Left ventricle myocardium superior (tissue), 1 donor: ENCODE measurements at regions not wholly inside any gene's neighbourhood (a gene's known extent, or its start where the extent isn't known, plus 50 kb on each side); places are given as distances from the start of the nearest gene placed in this dataset.
A peak's percentile ranks its signal among the peaks of the same experiment; 100 is the strongest.

Experiments
- ATAC-seq: fragments of 200-7000 bp; cut with Tn5 transposase; one replicate; pipeline ENCODE4 v1.9.1; 2020; ENCODE audit warnings: mild to moderate bottlenecking, moderate library complexity
- DNase-seq: peaks from one replicate; pipeline ENCODE4 v3.0.0-alpha.2; 2020
- intact Hi-C: fragments of 100-400 bp; cut with micrococcal nuclease; formaldehyde crosslinking; loops from one replicate; pipeline ENCODE4 v1.11.0; 2022
- donor health status: DM: no; HTN: yes; CAD: no; lungs with severe emphysema.

- ATAC-seq (no peak), DNase-seq (no peak)
- intact Hi-C loops, result no loop called here
Measured at GRCh38 chr4:74603186-74603585, 158.2 kb downstream of the AREG start.

- ATAC-seq, result no peak
- intact Hi-C loops, result no loop called here
- no peak for DNase-seq
Measured at GRCh38 chr4:74608151-74608949, 163.4 kb downstream of the AREG start.

DNA sequence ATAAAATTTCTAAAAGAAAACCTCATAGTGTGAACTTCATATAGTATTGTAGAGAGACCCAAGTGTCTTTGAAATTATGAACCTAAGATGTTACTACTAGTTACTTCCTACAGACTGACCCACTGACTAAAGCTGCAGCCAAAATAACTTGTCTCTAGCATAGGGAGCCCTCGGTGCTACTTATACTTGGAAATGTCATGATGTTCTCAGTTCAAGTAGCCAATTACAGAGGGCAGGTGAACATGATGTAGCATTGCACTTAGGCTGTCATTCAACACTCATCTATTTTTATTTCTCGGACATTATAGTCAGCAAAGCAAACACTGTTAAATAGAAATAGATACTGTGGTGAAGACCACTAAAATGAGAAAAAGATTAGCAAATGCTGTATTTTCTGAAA, 165.6 kb downstream of the AREG start:
- DNase-seq, result no peak
- peak; percentile 92 for ATAC-seq
- intact Hi-C loops, result no loop called here

- ATAC-seq (no peak), DNase-seq (no peak)
- intact Hi-C loops, result no loop called here
Measured at GRCh38 chr4:74612837-74613236, 167.9 kb downstream of the AREG start.

- ATAC-seq, result no peak
- no peak for DNase-seq
- intact Hi-C loops, result no loop called here
Measured at GRCh38 chr4:74613266-74613665, 168.3 kb downstream of the AREG start.

DNA sequence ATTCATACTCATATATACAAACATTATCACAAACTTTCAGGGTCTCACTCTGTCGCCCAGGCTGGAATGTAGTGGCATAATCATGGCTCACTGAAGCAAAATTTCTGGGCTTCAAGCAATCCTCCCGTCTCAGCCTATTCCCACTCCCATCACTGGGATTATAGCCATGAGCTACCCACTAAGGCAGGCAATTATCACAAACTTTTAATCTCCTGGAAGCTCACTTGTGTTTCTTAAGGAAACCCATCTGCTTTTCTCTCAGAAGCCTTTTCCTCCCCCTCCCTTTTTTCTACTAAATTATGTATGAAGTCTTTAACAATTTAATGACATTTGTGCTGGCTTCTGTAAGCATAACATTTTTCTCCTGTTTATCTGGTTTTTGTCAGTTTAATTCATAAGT, 170.5 kb downstream of the AREG start:
- DNase-seq (no peak), ATAC-seq (no peak)
- intact Hi-C loops, result no loop called here

GRCh38 chr4:74618166-74618565, 173.2 kb downstream of the AREG start:
- intact Hi-C loops, result no loop called here
- ATAC-seq (no peak), DNase-seq (no peak)

GRCh38 chr4:74618659-74619058, 173.7 kb downstream of the AREG start:
- DNase-seq (no peak), ATAC-seq (no peak)
- intact Hi-C loops, result no loop called here

DNA sequence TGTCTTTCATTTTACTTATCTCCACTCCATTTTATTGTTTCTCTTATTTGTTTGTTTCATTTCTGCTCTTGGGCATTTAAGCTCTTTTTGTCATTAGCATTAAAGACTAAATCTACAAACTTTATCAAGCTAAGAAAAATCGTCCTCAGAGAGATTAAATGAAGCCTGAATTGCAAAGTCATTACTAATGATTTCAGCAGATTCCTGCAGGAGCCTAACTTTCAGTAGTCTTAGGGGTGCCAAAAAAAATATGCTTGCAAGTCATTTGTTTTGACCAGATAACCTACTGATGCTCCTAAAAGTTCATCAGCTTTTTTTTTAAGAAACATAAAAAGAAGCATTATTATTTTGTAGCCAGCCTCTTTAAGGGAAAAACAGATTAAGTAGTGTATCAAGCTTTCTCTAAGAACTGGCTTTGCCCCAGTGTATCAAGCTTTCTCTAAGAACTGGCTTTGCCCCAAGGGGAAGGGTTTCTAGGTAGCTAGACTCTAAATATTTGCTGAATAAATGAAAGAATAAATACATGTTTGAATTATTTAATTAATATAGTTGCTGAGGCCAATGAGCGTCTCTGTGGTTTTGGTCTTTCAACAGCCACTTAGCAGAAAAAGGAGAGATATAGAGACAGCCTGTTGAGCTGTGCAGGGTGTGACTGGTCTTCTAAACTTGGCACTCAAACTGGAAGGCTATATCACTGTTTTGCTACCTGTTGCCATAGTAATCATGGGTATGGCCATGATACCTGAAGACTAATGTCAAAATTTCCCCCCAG, 174.2 kb downstream of the BTC start:
- intact Hi-C loops, result no loop called here
- no peak for DNase-seq
- peak; percentile 56 for ATAC-seq

- intact Hi-C loops, result no loop called here
Measured at GRCh38 chr4:74621616-74622015, 172.7 kb downstream of the BTC start.

DNA sequence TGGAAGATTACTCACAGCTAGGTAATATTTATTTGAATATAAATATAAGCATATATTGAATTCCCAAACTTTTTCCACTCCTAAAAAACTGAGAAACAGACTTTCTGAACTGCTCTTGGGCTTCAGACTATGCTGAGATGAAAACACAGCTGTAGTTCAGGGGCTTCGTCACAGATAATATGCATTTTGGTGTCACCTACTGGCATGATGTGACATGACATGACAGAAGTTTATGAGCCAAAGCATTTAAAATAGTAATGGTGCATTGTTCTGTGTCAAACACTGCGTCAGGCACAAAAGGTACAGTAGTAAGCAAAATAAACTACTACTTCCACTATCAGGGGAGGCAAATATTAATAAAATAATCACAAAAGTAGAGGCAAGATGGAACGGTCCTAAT, 171.3 kb downstream of the BTC start:
- intact Hi-C loops, result no loop called here
- ATAC-seq, result peak; percentile 61
- no peak for DNase-seq

More at GRCh38 chr4:74621616-74622015, 172.7 kb downstream of the BTC start:
- DNase-seq (no peak), ATAC-seq (no peak)

DNA sequence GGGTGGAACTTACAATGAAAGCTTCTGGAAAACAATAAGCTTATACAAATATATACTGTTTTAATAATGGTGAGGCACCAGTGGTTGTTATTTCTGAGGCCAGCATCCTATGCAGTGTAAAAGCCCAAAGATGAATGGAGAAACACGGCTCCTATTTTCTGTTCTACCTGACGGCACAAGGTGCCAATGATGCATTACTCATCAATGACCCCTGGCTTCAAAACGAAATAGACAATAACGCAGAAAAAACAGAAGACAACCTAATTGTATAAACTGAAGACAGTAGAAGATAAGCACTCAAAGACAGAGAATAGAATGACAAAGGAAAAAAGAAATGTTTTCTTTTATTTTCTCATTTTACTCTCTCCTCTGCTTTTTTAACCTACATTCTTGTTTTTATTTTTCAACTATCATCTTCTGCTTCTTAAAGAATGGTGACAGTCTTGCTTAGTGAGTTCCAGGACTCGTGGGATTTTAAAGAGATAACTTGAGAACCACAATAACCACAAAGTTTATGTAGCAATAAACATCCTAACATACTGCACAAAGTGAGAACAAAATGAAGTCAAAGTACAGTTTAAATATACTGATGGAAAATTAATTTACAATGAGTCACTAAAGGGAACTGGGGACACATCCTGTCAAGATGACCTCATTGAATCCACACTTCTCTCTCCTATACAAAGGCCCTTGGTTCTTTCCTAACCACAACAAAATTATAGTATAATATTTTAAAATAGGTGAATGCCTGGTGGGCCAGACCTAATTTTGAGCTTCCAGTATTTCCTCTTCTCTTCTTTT, 169.8 kb downstream of the BTC start:
- DNase-seq (no peak), ATAC-seq (no peak)
- intact Hi-C loops, result no loop called here

DNA sequence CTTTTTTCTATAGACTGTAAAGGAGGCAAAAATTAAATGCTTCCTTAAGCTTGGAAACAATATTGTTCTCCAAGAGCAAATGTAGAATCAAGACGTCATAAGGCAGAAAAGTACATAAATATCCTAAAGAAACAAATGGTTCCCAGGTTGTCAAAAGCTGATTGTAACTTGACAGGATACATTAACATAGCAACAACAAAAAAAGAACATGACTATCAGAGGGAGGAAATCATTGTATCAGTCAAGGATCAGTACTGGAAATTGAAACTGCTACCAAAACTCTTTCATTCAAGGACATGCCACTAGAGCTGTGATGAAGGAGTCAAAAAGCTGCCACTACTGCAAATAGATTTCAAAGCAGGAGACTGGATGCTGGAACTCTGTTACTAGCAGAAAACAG, 168.3 kb downstream of the BTC start:
- intact Hi-C loops, result no loop called here
- DNase-seq, result no peak
- ATAC-seq, result no peak

- no peak for DNase-seq
- no peak for ATAC-seq
- intact Hi-C loops, result no loop called here
Measured at GRCh38 chr4:74627093-74627492, 167.2 kb downstream of the BTC start.

DNA sequence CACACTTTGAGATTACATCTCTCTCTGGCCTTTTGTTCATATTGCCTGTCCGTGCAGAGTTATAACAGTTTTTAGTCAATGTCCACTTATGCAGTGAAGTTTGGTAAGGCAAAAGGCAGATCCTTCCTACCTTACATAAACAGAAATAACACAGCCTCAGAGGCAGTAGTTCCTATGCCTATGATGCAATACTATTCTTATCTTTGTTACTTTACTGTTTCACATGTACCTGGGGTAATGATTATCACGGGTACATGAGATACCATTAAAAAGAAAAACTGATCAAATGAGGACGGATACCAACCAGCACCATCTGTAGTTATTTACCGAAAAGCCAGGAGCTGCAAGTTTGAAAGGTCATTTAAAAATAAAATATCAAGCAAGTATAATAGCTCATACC, 166.8 kb downstream of the BTC start:
- intact Hi-C loops, result no loop called here
- ATAC-seq, result no peak

DNA sequence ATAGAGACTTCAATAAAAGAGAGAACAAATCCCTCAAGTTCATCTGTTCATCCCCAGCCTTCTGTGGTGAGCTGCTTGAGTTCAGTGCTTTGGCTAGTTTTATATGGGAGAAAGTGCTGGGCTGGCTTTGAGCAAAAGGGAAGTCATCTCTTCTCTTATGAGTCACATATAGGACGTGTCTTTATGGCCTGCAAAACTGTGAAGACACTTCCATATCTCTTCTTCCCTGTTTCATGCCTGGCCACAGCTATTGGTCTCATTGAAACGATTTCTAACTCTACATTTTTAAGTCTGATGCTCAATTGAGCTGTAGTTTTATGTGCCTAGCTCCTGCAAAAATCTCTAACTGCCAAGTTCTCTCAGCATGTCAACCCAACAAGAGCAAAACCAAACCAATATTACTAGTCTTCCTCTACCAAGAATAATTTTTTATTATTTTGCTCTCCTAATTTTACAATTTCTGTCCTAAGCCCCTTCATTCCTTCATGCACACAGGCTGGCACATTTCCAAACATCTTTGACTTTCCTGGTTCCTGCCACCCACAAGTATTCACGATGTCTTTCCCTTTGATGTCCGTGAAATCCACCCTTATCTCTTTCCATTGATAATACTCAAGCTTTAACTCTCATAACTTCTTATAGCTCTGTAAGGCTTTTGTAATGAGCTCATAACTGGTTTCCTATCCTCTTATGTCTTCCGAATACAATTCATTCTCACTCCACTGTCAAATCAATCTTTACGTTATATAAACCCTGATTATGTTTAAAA, 165.3 kb downstream of the BTC start:
- intact Hi-C loops, result no loop called here
- no peak for ATAC-seq
- DNase-seq, result no peak

More for the DNA sequence above, 166.8 kb downstream of the BTC start:
- no peak for DNase-seq

DNA sequence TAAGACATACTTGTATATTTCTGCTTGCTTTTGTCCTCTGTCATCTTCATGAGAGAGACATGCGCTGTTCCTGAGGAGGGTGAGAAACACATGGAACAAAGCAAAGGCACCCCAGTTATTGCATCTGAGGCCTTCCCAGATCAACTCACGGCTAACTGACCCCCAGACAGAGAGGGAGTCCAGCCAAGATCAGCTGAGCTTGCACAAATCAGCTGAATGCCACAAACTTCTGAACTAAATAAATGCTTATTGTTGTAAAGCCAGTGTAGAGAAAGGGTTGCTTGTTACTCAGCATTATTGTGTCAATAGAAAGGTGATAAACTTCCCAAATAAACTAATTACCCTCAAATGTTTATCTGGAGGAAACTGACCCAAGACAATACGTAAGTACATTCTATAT, 163.8 kb downstream of the BTC start:
- DNase-seq, result no peak
- ATAC-seq, result no peak
- intact Hi-C loops, result no loop called here

- no peak for ATAC-seq
- intact Hi-C loops, result no loop called here
Measured at GRCh38 chr4:74631338-74631737, 163.0 kb downstream of the BTC start.

GRCh38 chr4:74631988-74632387, 162.3 kb downstream of the BTC start:
- DNase-seq, result no peak
- intact Hi-C loops, result no loop called here
- ATAC-seq, result no peak

More at GRCh38 chr4:74631338-74631737, 163.0 kb downstream of the BTC start:
- no peak for DNase-seq
